SU-DHL-6 (cell line): ENCODE measurements at regions not wholly inside any gene's neighbourhood (a gene's known extent, or its start where the extent isn't known, plus 50 kb on each side); places are given as distances from the start of the nearest gene placed in this dataset.

ENCODE experiments used
- CTCF ChIP-seq: fragments of 200-600 bp; sonication (generic); IDR thresholded peaks from one replicate; pipeline ENCODE4 v1.5.1; 2017; ENCODE audit warnings: antibody characterized with exemption, mild to moderate bottlenecking, low read length, moderate library complexity; ENCODE audit not compliant: insufficient read depth, poor library complexity, severe bottlenecking
- EZH2phosphoT487 ChIP-seq: fragments of 200-600 bp; sonication (generic), shearing (Covaris generic); conservative IDR thresholded peaks from 2 replicates; pipeline ENCODE4 v1.6.1; 2018; ENCODE audit warnings: mild to moderate bottlenecking, antibody characterized with exemption, low read length, moderate library complexity, mixed read lengths

GRCh38 chr16:35908152-35908551 lies 2448.7 kb downstream of the TP53TG3F start:
- TF ChIP-seq EZH2phosphoT487 (no peak), CTCF (no peak)
